ENCODE measurements at regions not wholly inside any gene's neighbourhood (a gene's known extent, or its start where the extent isn't known, plus 50 kb on each side); places are given as distances from the start of the nearest gene placed in this dataset.
"Not testable (repeated sequence)": the region's sequence is repeated elsewhere in the genome, so short reads cannot be mapped to it uniquely, and the experiment has no call there.

DNA sequence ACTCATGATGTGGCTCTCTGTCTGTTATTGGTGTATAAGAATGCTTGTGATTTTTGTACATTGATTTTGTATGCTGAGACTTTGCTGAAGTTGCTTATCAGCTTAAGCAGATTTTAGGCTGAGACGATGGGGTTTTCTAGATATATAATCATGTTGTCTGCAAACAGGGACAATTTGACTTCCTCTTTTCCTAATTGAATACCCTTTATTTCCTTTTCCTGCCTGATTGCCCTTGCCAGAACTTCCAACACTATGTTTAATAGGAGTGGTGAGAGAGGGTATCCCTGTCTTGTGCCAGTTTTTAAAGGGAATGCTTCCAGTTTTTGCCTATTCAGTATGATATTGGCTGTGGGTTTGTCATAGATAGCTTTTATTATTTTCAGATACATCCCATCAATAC lies 5271.3 kb upstream of the TPTE start:
- not testable (repeated sequence) for TF ChIP-seq CTCF (IDR thresholded peaks at IDR 0.05; ENCODE audit: insufficient read depth, low read length, poor library complexity, severe bottlenecking); EZH2phosphoT487 (conservative IDR thresholded peaks at IDR 0.05; ENCODE audit: low read length)
